GM19025 (cell line): ENCODE measurements at regions not wholly inside any gene's neighbourhood (a gene's known extent, or its start where the extent isn't known, plus 50 kb on each side); places are given as distances from the start of the nearest gene placed in this dataset.
"Not testable (repeated sequence)": the region's sequence is repeated elsewhere in the genome, so short reads cannot be mapped to it uniquely, and the experiment has no call there.

Source experiments
- ATAC-seq: cut with Tn5 transposase; IDR thresholded peaks from one replicate; pipeline ENCODE4 v1.9.1; 2021; ENCODE audit warnings: mild to moderate bottlenecking, low read depth, moderate library complexity; ENCODE audit not compliant: unreplicated experiment

GRCh38 chr9:30075451-30076199 lies 2308.8 kb upstream of the ACO1 start:
- peak; percentile 80 for ATAC-seq

GRCh38 chr9:30078195-30078594 lies 2306.2 kb upstream of the ACO1 start:
- ATAC-seq, result peak; percentile 38

- ATAC-seq, result no peak
Measured at GRCh38 chr9:30089428-30089827, 2295.0 kb upstream of the ACO1 start.

- ATAC-seq, result no peak
Measured at GRCh38 chr9:30103647-30104394, 2280.6 kb upstream of the ACO1 start.

- not testable (repeated sequence) for ATAC-seq
Measured at GRCh38 chr9:30107134-30107533, 2277.3 kb upstream of the ACO1 start.

GRCh38 chr9:30116673-30117217 lies 2267.7 kb upstream of the ACO1 start:
- ATAC-seq, result no peak

GRCh38 chr9:30120666-30121065 lies 2263.8 kb upstream of the ACO1 start:
- ATAC-seq, result no peak

- ATAC-seq, result no peak
Measured at GRCh38 chr9:30121611-30122010, 2262.8 kb upstream of the ACO1 start.

GRCh38 chr9:30125881-30126280 lies 2258.6 kb upstream of the ACO1 start:
- no peak for ATAC-seq

- ATAC-seq, result no peak
Measured at GRCh38 chr9:30127371-30127770, 2257.1 kb upstream of the ACO1 start.

GRCh38 chr9:30140407-30140806 lies 2244.0 kb upstream of the ACO1 start:
- ATAC-seq, result no peak

- ATAC-seq, result no peak
Measured at GRCh38 chr9:30160570-30160969, 2223.9 kb upstream of the ACO1 start.

- no peak for ATAC-seq
Measured at GRCh38 chr9:30172206-30172605, 2212.2 kb upstream of the ACO1 start.

- ATAC-seq, result no peak
Measured at GRCh38 chr9:30178610-30179009, 2205.8 kb upstream of the ACO1 start.

GRCh38 chr9:30193421-30193820 lies 2191.0 kb upstream of the ACO1 start:
- no peak for ATAC-seq

- no peak for ATAC-seq
Measured at GRCh38 chr9:30196941-30197340, 2187.5 kb upstream of the ACO1 start.

- ATAC-seq, result no peak
Measured at GRCh38 chr9:30197453-30197852, 2187.0 kb upstream of the ACO1 start.

GRCh38 chr9:30197954-30198353 lies 2186.5 kb upstream of the ACO1 start:
- no peak for ATAC-seq

GRCh38 chr9:30198463-30199309 lies 2185.8 kb upstream of the ACO1 start:
- no peak for ATAC-seq

GRCh38 chr9:30201024-30201423 lies 2183.4 kb upstream of the ACO1 start:
- no peak for ATAC-seq

- ATAC-seq, result no peak
Measured at GRCh38 chr9:30235068-30235467, 2149.4 kb upstream of the ACO1 start.
